GM04503 (cell line): ENCODE measurements at regions not wholly inside any gene's neighbourhood (a gene's known extent, or its start where the extent isn't known, plus 50 kb on each side); places are given as distances from the start of the nearest gene placed in this dataset.

Source experiments
- DNase-seq: peaks from one replicate; pipeline ENCODE4 v3.0.0-alpha.2; 2012; ENCODE audit warnings: low read depth

DNA sequence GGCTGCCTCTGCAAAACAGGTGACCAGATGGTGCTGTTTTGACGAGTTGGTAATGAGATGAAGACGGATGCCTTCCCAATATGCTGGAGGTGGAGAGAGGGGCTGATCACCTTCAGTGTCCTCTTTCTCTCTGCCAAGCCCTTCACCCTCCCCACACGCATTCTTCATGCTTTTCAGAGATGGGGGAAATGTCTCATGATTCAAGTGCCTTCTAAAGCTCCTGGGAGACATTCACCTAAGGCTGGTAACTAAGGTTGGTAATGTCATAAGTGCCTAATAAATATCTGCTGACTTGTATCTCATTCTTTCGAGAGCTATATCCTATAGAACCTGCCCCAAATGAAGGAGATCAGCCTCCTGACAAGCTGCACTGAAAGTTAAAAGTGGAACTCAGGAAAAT is 86.2 kb upstream of the MBNL2 start:
- DNase-seq, result no peak

DNA sequence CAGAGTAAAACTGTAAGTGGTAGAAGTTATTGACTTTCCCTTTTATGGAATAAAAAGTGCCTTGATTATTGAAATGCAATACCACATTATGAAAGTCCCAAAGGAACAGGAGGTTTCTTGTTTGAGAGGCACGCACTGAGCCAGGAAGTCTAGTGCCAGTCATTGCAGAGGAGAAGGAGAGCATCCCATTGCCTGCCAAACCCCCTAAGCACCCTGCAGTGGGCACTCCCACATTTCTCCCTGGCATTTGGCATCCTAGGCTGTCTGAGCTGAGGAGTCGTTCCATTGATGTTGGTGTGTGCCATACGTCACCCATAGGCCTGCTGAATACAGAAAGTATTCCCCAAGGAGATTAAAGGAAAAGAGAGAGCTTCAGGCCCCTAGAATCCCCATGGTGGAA is 85.7 kb upstream of the MBNL2 start:
- DNase-seq, result no peak

DNA sequence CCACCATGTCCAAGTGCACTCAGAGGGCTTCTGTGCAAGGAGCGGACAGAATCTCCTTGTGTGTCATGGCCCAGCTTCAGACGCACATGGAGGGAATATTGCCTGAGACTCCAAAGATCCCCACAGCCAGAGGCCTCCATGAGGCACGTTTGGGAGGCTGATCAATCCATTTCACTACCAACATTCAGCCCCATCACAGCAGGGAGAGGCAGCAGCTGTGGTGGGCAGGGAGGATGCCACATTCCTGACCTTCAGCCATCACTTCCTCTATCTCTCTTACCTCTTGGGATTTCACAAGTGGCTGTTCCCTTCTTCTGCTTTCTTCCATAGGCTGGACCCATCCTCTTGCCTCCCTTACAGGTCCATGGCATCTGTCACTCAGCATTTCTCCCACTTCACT is 82.4 kb upstream of the MBNL2 start:
- DNase-seq, result no peak

DNA sequence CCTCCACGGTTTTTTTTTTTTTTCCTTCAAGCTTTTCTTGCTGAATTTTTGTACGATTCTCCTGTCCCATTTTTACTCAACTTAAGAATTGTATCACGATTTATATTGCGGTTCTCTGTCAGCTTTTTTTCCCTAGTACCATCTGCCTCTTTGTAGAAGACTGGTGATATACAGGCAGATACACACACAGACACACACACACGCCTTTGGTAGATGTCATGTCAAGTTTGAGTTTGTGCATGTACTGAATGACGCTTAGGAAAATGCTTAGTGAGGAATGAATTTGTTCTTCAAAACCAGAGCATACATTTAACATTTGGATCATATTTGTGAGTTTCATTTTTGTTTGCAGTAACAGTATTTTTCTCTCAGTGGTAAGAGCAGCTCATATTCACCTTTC is 82.0 kb upstream of the MBNL2 start:
- no peak for DNase-seq

DNA sequence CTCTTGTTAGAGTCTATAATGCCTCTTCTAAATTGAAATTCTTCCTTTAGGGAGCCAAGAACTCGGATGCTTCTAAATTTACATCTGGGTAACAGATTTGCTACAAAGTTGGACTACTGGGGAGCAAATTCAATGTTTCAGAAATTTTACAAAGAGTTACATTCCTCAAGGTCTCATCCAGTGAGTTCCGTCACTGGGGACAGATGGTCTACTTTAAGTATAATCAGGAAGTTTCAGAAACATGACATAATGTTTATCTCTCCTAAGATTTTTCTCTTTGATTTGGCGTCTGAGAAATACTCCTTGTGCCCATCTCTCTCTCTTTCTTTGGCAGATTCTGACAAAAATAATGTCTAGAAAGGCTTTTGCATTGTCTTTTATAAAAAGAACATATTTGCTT is 81.5 kb upstream of the MBNL2 start:
- DNase-seq, result no peak

DNA sequence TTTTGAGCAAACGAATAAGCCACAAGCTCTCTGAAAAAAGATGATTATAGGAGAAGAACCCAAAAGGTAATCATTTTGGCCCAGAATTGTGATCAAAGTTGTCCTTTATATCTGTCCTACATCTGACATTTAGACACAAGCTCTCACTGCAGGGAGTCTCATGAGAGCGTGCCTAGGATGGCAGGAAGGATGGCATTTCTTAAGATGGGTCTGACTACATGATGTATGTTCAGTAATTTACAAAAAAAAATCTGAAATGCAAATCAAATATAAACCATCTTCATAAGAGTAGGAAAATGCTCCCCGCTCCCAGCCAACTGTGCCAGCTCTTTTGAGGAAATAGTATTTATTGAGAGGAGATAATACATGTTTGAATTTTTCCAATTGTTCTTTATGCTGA is 81.0 kb upstream of the MBNL2 start:
- no peak for DNase-seq

DNA sequence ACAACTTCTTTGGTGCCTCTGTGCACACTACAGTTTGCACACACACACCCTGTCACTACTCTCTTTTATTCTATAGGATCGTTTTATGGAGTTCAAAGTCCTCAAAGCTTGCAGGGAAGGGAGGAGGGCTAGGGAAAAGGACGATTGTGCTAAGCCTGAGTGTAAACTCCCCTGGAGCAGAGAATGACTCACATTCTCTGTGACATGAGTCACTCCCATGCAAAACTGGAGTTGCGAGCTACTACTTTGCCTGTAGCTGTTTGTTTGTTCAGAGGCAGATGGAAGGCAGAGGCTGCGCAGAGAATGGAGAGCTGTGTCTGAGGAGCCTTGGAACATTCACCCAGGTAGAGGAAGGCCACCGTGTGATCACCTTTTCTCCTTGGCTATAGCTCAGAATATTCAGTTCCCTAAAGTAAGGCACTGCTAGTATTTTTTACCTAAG is 80.5 kb upstream of the MBNL2 start:
- peak; percentile 46 for DNase-seq

DNA sequence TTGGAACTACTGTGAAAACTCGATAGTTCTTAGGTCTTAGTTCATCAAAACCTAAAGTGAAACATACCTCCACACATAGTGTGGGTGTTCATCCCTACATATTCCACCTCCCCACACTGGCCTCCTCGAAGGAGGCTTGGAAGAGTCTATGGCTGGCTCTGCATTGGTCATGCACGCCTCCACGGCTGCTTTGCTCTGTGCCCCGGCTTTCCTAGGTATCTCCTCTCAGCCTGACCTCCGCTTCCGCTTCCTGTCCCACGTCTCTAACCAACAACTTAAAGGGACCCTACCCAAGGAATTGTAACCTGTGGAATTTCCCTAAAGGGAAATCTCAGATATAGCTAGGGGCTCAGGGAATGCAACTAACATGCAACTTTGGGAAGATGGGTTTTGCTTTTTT is 79.7 kb upstream of the MBNL2 start:
- no peak for DNase-seq

DNA sequence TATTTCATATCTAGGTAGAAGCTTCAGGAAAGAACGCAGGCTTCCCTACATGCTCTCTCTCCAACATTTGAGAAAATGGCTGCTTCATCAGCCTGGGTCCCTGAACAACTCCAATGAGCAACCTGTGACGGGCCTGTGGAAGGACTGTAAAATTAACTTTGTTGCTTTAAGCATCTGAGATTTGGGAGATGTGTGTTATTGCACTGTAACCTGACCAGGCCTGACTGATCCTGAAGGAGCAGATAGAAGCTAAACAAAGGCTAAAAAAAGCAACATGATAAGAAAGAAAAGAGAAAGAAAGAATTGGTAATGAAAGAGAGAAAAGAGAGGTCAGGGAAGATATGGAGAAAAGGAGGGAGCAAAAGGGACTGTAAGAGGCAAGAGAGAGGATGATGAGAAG is 77.1 kb upstream of the MBNL2 start:
- DNase-seq, result no peak

DNA sequence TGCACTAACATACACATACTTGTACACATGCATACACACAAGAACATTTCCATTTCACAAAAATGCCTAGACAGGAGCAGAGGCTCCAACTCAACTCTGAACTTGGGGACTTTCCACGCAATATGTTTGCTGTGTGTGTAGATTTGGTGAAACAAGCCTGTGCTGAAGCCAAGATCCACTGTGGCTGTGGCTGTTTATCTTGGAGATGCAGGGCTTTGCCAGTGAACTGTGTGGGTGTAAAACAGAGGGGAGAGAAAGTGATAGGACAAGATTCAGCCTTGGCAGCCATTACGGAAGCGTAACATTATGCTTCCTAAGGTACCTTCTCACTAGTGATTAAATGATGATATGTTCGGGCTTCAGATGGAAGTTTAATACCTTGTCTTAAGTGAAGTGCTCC is 73.2 kb upstream of the MBNL2 start:
- no peak for DNase-seq

DNA sequence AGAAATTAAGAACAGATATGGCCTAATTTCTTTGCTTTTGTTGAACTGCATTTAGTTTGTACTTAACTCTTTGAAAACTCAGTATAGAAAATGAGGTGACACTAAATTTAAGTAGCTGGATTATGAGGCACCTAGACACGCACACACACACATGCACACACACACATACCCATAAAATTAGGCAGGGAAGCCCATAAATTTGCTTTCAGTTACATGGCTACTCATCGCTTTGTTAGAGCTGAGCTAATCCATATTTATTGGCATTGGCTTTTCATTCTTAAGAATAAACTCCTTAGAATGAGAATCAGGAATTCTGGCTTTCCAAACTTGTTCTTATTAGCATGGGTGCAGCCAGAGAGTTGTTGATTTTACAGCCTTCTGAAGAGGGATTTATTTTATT is 61.7 kb upstream of the MBNL2 start:
- no peak for DNase-seq

DNA sequence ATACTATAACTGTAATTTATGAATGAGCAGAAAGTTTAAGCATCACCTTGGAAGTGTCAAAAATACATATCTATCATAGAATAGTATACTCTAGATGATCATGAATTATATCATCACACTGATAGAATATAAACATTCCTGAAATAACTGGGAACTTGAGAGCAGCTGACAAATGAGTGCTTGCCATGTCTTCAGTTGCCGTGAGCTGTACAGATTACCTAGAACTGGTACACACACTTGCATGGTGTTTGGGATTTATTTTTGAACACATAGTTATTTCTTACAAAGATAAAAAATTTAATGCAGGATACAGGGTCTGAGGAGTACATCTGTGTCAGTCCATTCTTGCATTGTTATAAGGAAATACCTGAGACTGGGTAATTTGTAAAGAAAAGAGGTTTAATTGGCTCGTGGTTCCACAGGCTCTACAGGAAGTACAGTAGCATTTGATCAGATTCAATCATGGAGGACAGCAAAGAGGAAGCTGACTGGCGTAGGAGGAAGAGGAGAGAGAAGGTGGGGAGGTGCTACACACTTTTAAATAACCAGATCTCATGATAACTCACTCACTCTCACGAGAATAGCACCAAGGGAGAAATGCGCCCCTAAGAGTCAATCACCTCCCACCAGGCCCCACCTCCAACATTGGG is 60.4 kb upstream of the MBNL2 start:
- DNase-seq, result no peak

DNA sequence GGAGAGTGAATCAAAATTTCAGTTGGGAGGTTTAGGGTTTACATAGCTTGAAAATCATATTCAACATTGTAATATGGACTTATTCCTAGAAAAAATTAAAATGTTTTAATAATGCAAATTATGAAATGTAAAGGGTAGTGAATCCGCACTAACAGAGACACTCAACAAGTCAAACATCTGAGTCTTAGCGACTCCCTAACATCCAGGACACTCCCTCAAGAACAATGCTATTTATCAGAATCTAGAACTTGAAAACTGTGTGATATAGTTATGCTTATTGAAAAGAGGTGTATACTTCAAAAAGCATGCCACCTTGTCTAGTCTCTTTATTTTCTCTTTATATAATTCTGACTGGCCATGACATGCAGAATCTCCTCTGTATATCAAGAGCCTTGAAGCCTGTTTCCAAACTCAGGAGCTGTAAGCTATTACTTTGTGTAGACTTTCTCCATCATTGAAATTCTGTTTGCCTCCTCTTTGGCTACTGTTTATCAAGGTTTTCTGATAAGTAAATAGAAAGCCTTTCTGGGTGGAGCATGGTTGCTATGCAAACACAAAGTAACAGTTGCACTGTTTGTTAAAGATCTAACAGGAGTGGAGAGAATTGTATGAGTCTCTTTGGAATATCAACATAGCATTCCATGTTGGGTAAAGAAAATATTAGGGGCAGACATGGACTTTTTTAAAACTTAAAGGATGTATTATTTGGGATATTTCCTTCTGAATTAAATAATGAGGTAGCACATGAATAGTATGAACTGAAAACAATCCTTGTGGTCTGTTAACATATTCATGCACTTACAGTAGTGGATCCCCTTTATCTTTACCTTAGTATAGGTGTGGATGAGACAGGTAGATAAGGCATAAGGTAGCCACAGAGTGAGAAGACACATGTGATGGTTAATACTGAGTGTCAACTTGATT is 56.4 kb upstream of the MBNL2 start:
- DNase-seq, result no peak

DNA sequence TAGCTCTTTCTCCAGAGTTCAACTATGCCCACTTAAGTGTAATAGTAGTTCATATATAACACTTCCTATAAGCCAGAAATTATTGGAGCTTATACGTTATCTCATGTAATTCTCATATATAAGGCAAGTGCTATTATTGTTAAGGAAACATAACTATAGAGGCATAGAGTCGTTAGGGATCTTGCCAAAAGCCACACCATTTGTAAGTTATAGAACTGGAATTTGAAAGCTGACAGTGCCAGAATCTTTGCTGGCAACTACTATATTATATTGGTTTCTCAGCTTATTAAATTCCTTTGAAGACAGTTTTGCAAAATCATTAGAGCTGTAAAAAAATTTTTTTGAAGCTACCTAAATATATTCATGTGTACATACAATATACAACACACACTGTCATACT is 51.0 kb upstream of the MBNL2 start:
- no peak for DNase-seq
